ENCODE measurements at regions not wholly inside any gene's neighbourhood (a gene's known extent, or its start where the extent isn't known, plus 50 kb on each side); places are given as distances from the start of the nearest gene placed in this dataset.

- no peaks in the 10 kb centered on the region for H3K36me3 ChIP-seq (ENCODE audit: control insufficient read depth, insufficient read depth, low read length)
- H3K27me3 ChIP-seq (ENCODE audit: control insufficient read depth, insufficient read depth, low read length) = no peaks in the 10 kb centered on the region
- no peak for TF ChIP-seq CTCF (IDR thresholded peaks at IDR 0.05; ENCODE audit: insufficient read depth, low read length, poor library complexity, severe bottlenecking)
- no peak for DNase-seq (ENCODE audit: low read depth)
- no peak overlapping the region for H3K4me3 ChIP-seq (ENCODE audit: low read depth, low read length)
Observed at GRCh38 chr6:22073516-22074198, 223.2 kb downstream of the PRL start.

- TF ChIP-seq CTCF (IDR thresholded peaks at IDR 0.05; ENCODE audit: insufficient read depth, low read length, poor library complexity, severe bottlenecking) = no peak
- Histone ChIP-seq H3K36me3 (ENCODE audit: control insufficient read depth, insufficient read depth, low read length) (no peaks in the 10 kb centered on the region), H3K4me3 (ENCODE audit: low read depth, low read length) (no peak overlapping the region), H3K27me3 (ENCODE audit: control insufficient read depth, insufficient read depth, low read length) (no peaks in the 10 kb centered on the region)
- no peak for DNase-seq (ENCODE audit: low read depth)
Observed at GRCh38 chr6:22078288-22078687, 218.5 kb downstream of the PRL start.

GRCh38 chr6:22078802-22079545 is 217.9 kb downstream of the PRL start:
- DNase-seq (ENCODE audit: low read depth) = no peak
- H3K36me3 ChIP-seq (ENCODE audit: control insufficient read depth, insufficient read depth, low read length) = no peaks in the 10 kb centered on the region
- TF ChIP-seq CTCF (IDR thresholded peaks at IDR 0.05; ENCODE audit: insufficient read depth, low read length, poor library complexity, severe bottlenecking) = no peak
- H3K27me3 ChIP-seq (ENCODE audit: control insufficient read depth, insufficient read depth, low read length) = no peaks in the 10 kb centered on the region
- no peak overlapping the region for H3K4me3 ChIP-seq (ENCODE audit: low read depth, low read length)

- no peak for TF ChIP-seq CTCF (IDR thresholded peaks at IDR 0.05; ENCODE audit: insufficient read depth, low read length, poor library complexity, severe bottlenecking)
- no peak overlapping the region for H3K4me3 ChIP-seq (ENCODE audit: low read depth, low read length)
- no peak for DNase-seq (ENCODE audit: low read depth)
- H3K36me3 ChIP-seq (ENCODE audit: control insufficient read depth, insufficient read depth, low read length) = no peaks in the 10 kb centered on the region
- H3K27me3 ChIP-seq (ENCODE audit: control insufficient read depth, insufficient read depth, low read length) = no peaks in the 10 kb centered on the region
Observed at GRCh38 chr6:22079783-22080182, 217.1 kb downstream of the PRL start.

GRCh38 chr6:22081709-22082108 is 215.1 kb downstream of the PRL start:
- Histone ChIP-seq H3K36me3 (ENCODE audit: control insufficient read depth, insufficient read depth, low read length) (no peaks in the 10 kb centered on the region), H3K4me3 (ENCODE audit: low read depth, low read length) (no peak overlapping the region), H3K27me3 (ENCODE audit: control insufficient read depth, insufficient read depth, low read length) (no peaks in the 10 kb centered on the region)
- no peak for DNase-seq (ENCODE audit: low read depth)
- no peak for TF ChIP-seq CTCF (IDR thresholded peaks at IDR 0.05; ENCODE audit: insufficient read depth, low read length, poor library complexity, severe bottlenecking)
